Fibroblast of pulmonary artery (primary cell): ENCODE measurements at regions not wholly inside any gene's neighbourhood (a gene's known extent, or its start where the extent isn't known, plus 50 kb on each side); places are given as distances from the start of the nearest gene placed in this dataset.

Experiments
- DNase-seq: peaks from one replicate; pipeline ENCODE4 v3.0.0-alpha.2; 2010; ENCODE audit warnings: low read depth
- H3K4me3 ChIP-seq: replicated peaks from 2 replicates; pipeline ENCODE4 v1.5.1; 2011; ENCODE audit warnings: low read depth, mild to moderate bottlenecking, control low read depth, low read length, moderate library complexity
- CTCF ChIP-seq: IDR thresholded peaks from 2 replicates; pipeline ENCODE4 v1.5.1; 2011; ENCODE audit warnings: mild to moderate bottlenecking, control low read depth, low read length, inconsistent platforms; ENCODE audit errors: missing control alignments

GRCh38 chr3:19025441-19025840 is 122.9 kb upstream of the KCNH8 start:
- no peak for DNase-seq
- H3K4me3 ChIP-seq = no peak overlapping the region
- no peak for TF ChIP-seq CTCF

GRCh38 chr3:19022546-19022945 is 125.8 kb upstream of the KCNH8 start:
- no peak for DNase-seq
- H3K4me3 ChIP-seq = no peak overlapping the region
- no peak for TF ChIP-seq CTCF

GRCh38 chr3:19016851-19017250 is 131.5 kb upstream of the KCNH8 start:
- no peak overlapping the region for H3K4me3 ChIP-seq
- no peak for TF ChIP-seq CTCF

GRCh38 chr3:19013879-19014278 is 134.4 kb upstream of the KCNH8 start:
- DNase-seq = no peak
- no peak overlapping the region for H3K4me3 ChIP-seq
- no peak for TF ChIP-seq CTCF

More at GRCh38 chr3:19016851-19017250, 131.5 kb upstream of the KCNH8 start:
- no peak for DNase-seq

- no peak overlapping the region for H3K4me3 ChIP-seq
- DNase-seq = no peak
- no peak for TF ChIP-seq CTCF
Observed at GRCh38 chr3:19012846-19013245, 135.5 kb upstream of the KCNH8 start.

- no peak for TF ChIP-seq CTCF
- H3K4me3 ChIP-seq = no peak overlapping the region
- no peak for DNase-seq
Observed at GRCh38 chr3:19002606-19003005, 145.7 kb upstream of the KCNH8 start.

GRCh38 chr3:18998069-18998468 is 150.2 kb upstream of the KCNH8 start:
- TF ChIP-seq CTCF = no peak
- no peak overlapping the region for H3K4me3 ChIP-seq
- DNase-seq = no peak
